H9 (cell line): ENCODE measurements at regions not wholly inside any gene's neighbourhood (a gene's known extent, or its start where the extent isn't known, plus 50 kb on each side); places are given as distances from the start of the nearest gene placed in this dataset.

ENCODE experiments used
- DNase-seq: peaks from one replicate; pipeline ENCODE4 v3.0.0-alpha.2; 2017
- H2AFZ ChIP-seq: one replicate; pipeline ENCODE4 v1.6.1; 2013; ENCODE audit warnings: mild to moderate bottlenecking, low read length, control low read depth, moderate library complexity
- H2AK5ac ChIP-seq: 2 replicates; pipeline ENCODE4 v1.6.1; 2013; ENCODE audit warnings: low read length, control low read depth, mixed read lengths; ENCODE audit not compliant: insufficient read length
- H2BK120ac ChIP-seq: one replicate; pipeline ENCODE4 v1.6.1; 2013; ENCODE audit warnings: low read depth, mild to moderate bottlenecking, low read length, control low read depth, inconsistent platforms; ENCODE audit not compliant: poor library complexity, severe bottlenecking
- H2BK12ac ChIP-seq: 2 replicates; pipeline ENCODE4 v1.6.1; 2013; ENCODE audit warnings: low read length, control low read depth, mixed read lengths, low read depth; ENCODE audit not compliant: insufficient read length
- H2BK15ac ChIP-seq: 2 replicates; pipeline ENCODE4 v1.6.1; 2013; ENCODE audit warnings: low read depth, low read length, control low read depth
- H2BK20ac ChIP-seq: one replicate; pipeline ENCODE4 v1.6.1; 2013; ENCODE audit warnings: low read depth, mild to moderate bottlenecking, low read length, control low read depth, inconsistent platforms; ENCODE audit not compliant: poor library complexity, severe bottlenecking
- H2BK5ac ChIP-seq: 2 replicates; pipeline ENCODE4 v1.6.1; 2013; ENCODE audit warnings: low read length, control low read depth, mixed read lengths; ENCODE audit not compliant: insufficient read length
- H3K14ac ChIP-seq: 2 replicates; pipeline ENCODE4 v1.6.1; 2013; ENCODE audit warnings: low read length, control low read depth; ENCODE audit not compliant: insufficient read depth
- H3K18ac ChIP-seq: 2 replicates; pipeline ENCODE4 v1.6.1; 2013; ENCODE audit warnings: low read depth, mild to moderate bottlenecking, mixed read lengths, low read length, control low read depth; ENCODE audit not compliant: insufficient read length
- H3K23ac ChIP-seq: 2 replicates; pipeline ENCODE4 v1.6.1; 2013; ENCODE audit warnings: low read length, control low read depth, mixed read lengths, low read depth; ENCODE audit not compliant: insufficient read length
- H3K23me2 ChIP-seq: 2 replicates; pipeline ENCODE4 v1.6.1; 2013; ENCODE audit warnings: low read depth, mild to moderate bottlenecking, mixed read lengths, low read length, control low read depth; ENCODE audit not compliant: insufficient read length, poor library complexity, severe bottlenecking
- H3K27ac ChIP-seq: 2 replicates; pipeline ENCODE4 v1.5.1; 2013; ENCODE audit warnings: low read length, control low read depth, mixed read lengths, low read depth; ENCODE audit not compliant: insufficient read length
- H3K27me3 ChIP-seq: 2 replicates; pipeline ENCODE4 v1.6.1; 2013; ENCODE audit warnings: low read length, control low read depth, inconsistent platforms; ENCODE audit not compliant: insufficient read depth
- H3K4ac ChIP-seq: 2 replicates; pipeline ENCODE4 v1.6.1; 2013; ENCODE audit warnings: low read depth, mild to moderate bottlenecking, control low read depth, inconsistent platforms, low read length, moderate library complexity
- H3K4me1 ChIP-seq: 2 replicates; pipeline ENCODE4 v1.6.1; 2013; ENCODE audit warnings: low read length, control low read depth, inconsistent platforms; ENCODE audit not compliant: insufficient read depth
- H3K4me2 ChIP-seq: 2 replicates; pipeline ENCODE4 v1.6.1; 2013; ENCODE audit warnings: low read length, control low read depth, mixed read lengths; ENCODE audit not compliant: insufficient read length, insufficient read depth
- H3K56ac ChIP-seq: 2 replicates; pipeline ENCODE4 v1.6.1; 2013; ENCODE audit warnings: low read depth, mild to moderate bottlenecking, mixed read lengths, low read length, control low read depth; ENCODE audit not compliant: insufficient read length
- H3K79me1 ChIP-seq: 2 replicates; pipeline ENCODE4 v1.6.1; 2013; ENCODE audit warnings: low read depth, mild to moderate bottlenecking, moderate library complexity, low read length, control low read depth, inconsistent platforms; ENCODE audit not compliant: insufficient read depth, poor library complexity, severe bottlenecking
- H3K79me2 ChIP-seq: 2 replicates; pipeline ENCODE4 v1.6.1; 2013; ENCODE audit warnings: low read length, control low read depth, inconsistent platforms; ENCODE audit not compliant: insufficient read depth
- H3K9ac ChIP-seq: 2 replicates; pipeline ENCODE4 v1.6.1; 2013; ENCODE audit warnings: low read length, control low read depth, mixed read lengths; ENCODE audit not compliant: insufficient read length; ENCODE audit errors: extremely low read depth
- H3K9me3 ChIP-seq: one replicate; pipeline ENCODE4 v1.6.1; 2013; ENCODE audit warnings: low read depth, low read length, inconsistent platforms; ENCODE audit not compliant: control insufficient read depth
- H3T11ph ChIP-seq: one replicate; pipeline ENCODE4 v1.6.1; 2013; ENCODE audit warnings: mild to moderate bottlenecking, low read length, control low read depth, inconsistent platforms
- H4K20me1 ChIP-seq: one replicate; pipeline ENCODE4 v1.6.1; 2013; ENCODE audit not compliant: control insufficient read depth, insufficient read length, insufficient read depth
- H4K5ac ChIP-seq: 2 replicates; pipeline ENCODE4 v1.6.1; 2013; ENCODE audit warnings: low read depth, mild to moderate bottlenecking, mixed read lengths, low read length, control low read depth; ENCODE audit not compliant: insufficient read length
- H4K8ac ChIP-seq: replicated peaks from 2 replicates; pipeline ENCODE4 v1.6.1; 2013; ENCODE audit warnings: low read length, control low read depth, mixed read lengths, low read depth; ENCODE audit not compliant: insufficient read length
- H4K91ac ChIP-seq: 2 replicates; pipeline ENCODE4 v1.6.1; 2013; ENCODE audit warnings: low read depth, mild to moderate bottlenecking, moderate library complexity, mixed read lengths, low read length, control low read depth; ENCODE audit not compliant: insufficient read length
- H3K27ac Mint-ChIP-seq, 3 experiments: 2 replicates in 2 of 3; 3 replicates in 1 of 3; pipeline ENCODE4 v1.8.0; 2020 to 2021; ENCODE audit warnings: mixed read lengths in 3 of 3, mild to moderate bottlenecking in 1 of 3, moderate library complexity in 1 of 3
- H3K27me3 Mint-ChIP-seq: 2 replicates; pipeline ENCODE4 v1.8.0; 2021; ENCODE audit warnings: low read depth, mild to moderate bottlenecking, moderate library complexity, mixed read lengths
- H3K36me3 Mint-ChIP-seq, 3 experiments: 2 replicates in 2 of 3; 3 replicates in 1 of 3; pipeline ENCODE4 v1.8.0; 2020 to 2021; ENCODE audit warnings: low read depth in 3 of 3, mixed read lengths in 3 of 3; ENCODE audit not compliant: insufficient read depth in 1 of 3
- H3K4me1 Mint-ChIP-seq, 2 experiments: 2 replicates each; pipeline ENCODE4 v1.8.0; 2020; ENCODE audit warnings: mixed read lengths in 2 of 2
- H3K4me3 Mint-ChIP-seq, 2 experiments: 2 replicates in 1 of 2; 3 replicates in 1 of 2; pipeline ENCODE4 v1.8.0; 2020 to 2021; ENCODE audit warnings: mild to moderate bottlenecking in 2 of 2, mixed read lengths in 2 of 2, moderate library complexity in 1 of 2
- H3K9me3 Mint-ChIP-seq, 2 experiments: 2 replicates in 1 of 2; 3 replicates in 1 of 2; pipeline ENCODE4 v1.8.0; 2020; ENCODE audit warnings: mild to moderate bottlenecking in 2 of 2, mixed read lengths in 2 of 2, moderate library complexity in 1 of 2
- WGBS: extraction: QIAGEN DNeasy Blood & Tissue Kit; methylation state at CpG from one replicate; pipeline ENCODE4 v1.1.7; 2013; ENCODE audit warnings: missing lambda C conversion rate, low lambda C conversion rate, mixed read lengths; ENCODE audit not compliant: insufficient read length; ENCODE audit errors: extremely low coverage; 5-methylcytosine and 5-hydroxymethylcytosine counted together
- TF ChIP-seq, protein P1 (sequence below): fragments of 200-600 bp; sonication (generic); conservative IDR thresholded peaks from 3 replicates; pipeline ENCODE4 v1.8.0; 2021; ENCODE audit warnings: antibody characterized with exemption, mild to moderate bottlenecking

- H3K14ac ChIP-seq, result no peak overlapping the region
- no peak overlapping the region for H3K23ac ChIP-seq
- H3K18ac ChIP-seq, result no peak overlapping the region
- no peaks in the 10 kb centered on the region for H3K36me3 Mint-ChIP-seq
- no peak overlapping the region; a peak in 1 of 7 replicates for H3K27ac Mint-ChIP-seq
- no peak overlapping the region for H4K8ac ChIP-seq
- H2AK5ac ChIP-seq, result no peak overlapping the region
- no peak overlapping the region for H2BK120ac ChIP-seq
- H2AFZ ChIP-seq, result no peak overlapping the region
- no peaks in the 10 kb centered on the region for H3K4me1 ChIP-seq
- no peak overlapping the region for H3K4me3 Mint-ChIP-seq
- no peaks in the 10 kb centered on the region for H3K23me2 ChIP-seq
- DNase-seq, result no peak
- TF ChIP-seq, protein P1, sequence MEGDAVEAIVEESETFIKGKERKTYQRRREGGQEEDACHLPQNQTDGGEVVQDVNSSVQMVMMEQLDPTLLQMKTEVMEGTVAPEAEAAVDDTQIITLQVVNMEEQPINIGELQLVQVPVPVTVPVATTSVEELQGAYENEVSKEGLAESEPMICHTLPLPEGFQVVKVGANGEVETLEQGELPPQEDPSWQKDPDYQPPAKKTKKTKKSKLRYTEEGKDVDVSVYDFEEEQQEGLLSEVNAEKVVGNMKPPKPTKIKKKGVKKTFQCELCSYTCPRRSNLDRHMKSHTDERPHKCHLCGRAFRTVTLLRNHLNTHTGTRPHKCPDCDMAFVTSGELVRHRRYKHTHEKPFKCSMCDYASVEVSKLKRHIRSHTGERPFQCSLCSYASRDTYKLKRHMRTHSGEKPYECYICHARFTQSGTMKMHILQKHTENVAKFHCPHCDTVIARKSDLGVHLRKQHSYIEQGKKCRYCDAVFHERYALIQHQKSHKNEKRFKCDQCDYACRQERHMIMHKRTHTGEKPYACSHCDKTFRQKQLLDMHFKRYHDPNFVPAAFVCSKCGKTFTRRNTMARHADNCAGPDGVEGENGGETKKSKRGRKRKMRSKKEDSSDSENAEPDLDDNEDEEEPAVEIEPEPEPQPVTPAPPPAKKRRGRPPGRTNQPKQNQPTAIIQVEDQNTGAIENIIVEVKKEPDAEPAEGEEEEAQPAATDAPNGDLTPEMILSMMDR, result no peak
- no peak overlapping the region for H2BK15ac ChIP-seq
- H3K27me3 Mint-ChIP-seq, result no peaks in the 10 kb centered on the region; the same call in 1 of the 2 replicates
- no peak overlapping the region for H3T11ph ChIP-seq
- no peak overlapping the region for H4K5ac ChIP-seq
- H3K27me3 ChIP-seq, result no peaks in the 10 kb centered on the region
- no peak overlapping the region for H3K9ac ChIP-seq
- no peak overlapping the region for H2BK12ac ChIP-seq
- no peaks in the 10 kb centered on the region for H3K9me3 ChIP-seq
- no peak overlapping the region for H3K27ac ChIP-seq
- no peaks in the 10 kb centered on the region for H3K79me1 ChIP-seq
- no peak overlapping the region for H3K4ac ChIP-seq
- 0 out of 4 replicates have a peak, but pooled peaks cover 0 to 2% of the 10 kb centered on the region in 2 experiments for H3K4me1 Mint-ChIP-seq
- no peak overlapping the region for H2BK5ac ChIP-seq
- H4K20me1 ChIP-seq, result no peaks in the 10 kb centered on the region
- WGBS, result no CpG with 5 or more reads among the region's 2 CpGs
- no peak overlapping the region for H3K56ac ChIP-seq
- H4K91ac ChIP-seq, result no peak overlapping the region
- no peak overlapping the region for H3K4me2 ChIP-seq
- H3K79me2 ChIP-seq, result no peaks in the 10 kb centered on the region
- no peaks in the 10 kb centered on the region for H3K9me3 Mint-ChIP-seq
- no peak overlapping the region for H2BK20ac ChIP-seq
Measured at GRCh38 chr10:91117505-91117904, 103.0 kb upstream of the PCGF5 start.
